Thoracic aorta (tissue), 2 donors: ENCODE measurements at regions not wholly inside any gene's neighbourhood (a gene's known extent, or its start where the extent isn't known, plus 50 kb on each side); places are given as distances from the start of the nearest gene placed in this dataset.

Experiments
- ATAC-seq: fragments of 150-250 bp; one replicate; pipeline ENCODE4 v1.8.0; 2017; ENCODE audit warnings: low read depth; ENCODE audit not compliant: insufficient number of reproducible peaks, low FRiP score
- DNase-seq: peaks from one replicate; pipeline ENCODE4 v3.0.0-alpha.2; 2020; ENCODE audit warnings: low spot score
- H3K27ac ChIP-seq, 2 donors: fragments of 200-600 bp; sonication (generic); 1 replicate in 1 of 2; 2 replicates in 1 of 2; pipeline ENCODE4 v1.5.1; 2016; ENCODE audit warnings: mild to moderate bottlenecking in 2 of 2, moderate library complexity in 2 of 2
- H3K27me3 ChIP-seq: fragments of 200-600 bp; sonication (generic); replicated peaks from 2 replicates; pipeline ENCODE4 v1.6.0; 2016; ENCODE audit warnings: mild to moderate bottlenecking; ENCODE audit not compliant: insufficient read depth
- H3K36me3 ChIP-seq: fragments of 200-600 bp; sonication (generic); one replicate; pipeline ENCODE4 v1.5.1; 2016
- H3K4me1 ChIP-seq, 2 donors: fragments of 200-600 bp; sonication (generic); 1 replicate in 1 of 2; 2 replicates in 1 of 2; pipeline versions ENCODE4 v1.5.1 to v1.6.0; 2016; ENCODE audit warnings: low read depth in 2 of 2, mild to moderate bottlenecking in 1 of 2; ENCODE audit not compliant: control insufficient read depth in 1 of 2
- H3K4me3 ChIP-seq: fragments of 200-600 bp; sonication (generic); 2 replicates; pipeline ENCODE4 v1.5.1; 2016; ENCODE audit warnings: mild to moderate bottlenecking
- H3K9me3 ChIP-seq: fragments of 200-600 bp; sonication (generic); 2 replicates; pipeline ENCODE4 v1.5.1; 2016
- CTCF ChIP-seq: fragments of 200-600 bp; sonication (generic); IDR thresholded peaks from one replicate; pipeline ENCODE4 v1.5.1; 2019; ENCODE audit warnings: antibody characterized with exemption

- DNase-seq = no peak
- Histone ChIP-seq H3K27ac (peak overlapping the region; percentile 59 to 67), H3K4me1 (peaks cover 31 to 73% of the 10 kb centered on the region in 2 donors), H3K36me3 (peaks cover 11% of the 10 kb centered on the region), H3K9me3 (no peaks in the 10 kb centered on the region), H3K4me3 (peak overlapping the region; percentile 6), H3K27me3 (no peaks in the 10 kb centered on the region)
- TF ChIP-seq CTCF = no peak
- no peak for ATAC-seq
Measured at GRCh38 chr10:29689001-29689400, 54.2 kb upstream of the SVIL start.

DNA sequence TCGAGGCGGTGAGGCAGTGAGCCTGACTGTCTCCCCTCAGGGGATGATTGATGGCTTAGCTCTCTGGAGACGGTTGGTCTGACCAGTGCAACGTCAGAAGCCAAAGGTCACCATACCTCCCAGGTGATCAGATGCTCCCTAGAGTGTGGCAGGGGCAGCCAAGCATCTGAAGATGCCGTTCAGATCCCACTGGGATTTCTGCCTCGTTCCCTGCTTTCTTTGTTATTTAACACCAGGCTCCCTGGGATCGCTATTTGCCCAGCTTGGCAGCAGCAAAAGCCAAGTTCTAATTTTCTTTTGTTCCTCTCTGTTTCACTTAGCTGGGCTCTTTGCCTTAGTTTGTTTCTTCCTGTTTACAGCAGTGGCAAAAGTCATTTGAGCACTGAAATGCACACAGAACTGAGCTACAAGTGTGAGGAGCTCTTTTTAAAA lies 53.5 kb upstream of the SVIL start:
- TF ChIP-seq CTCF = no peak

DNA sequence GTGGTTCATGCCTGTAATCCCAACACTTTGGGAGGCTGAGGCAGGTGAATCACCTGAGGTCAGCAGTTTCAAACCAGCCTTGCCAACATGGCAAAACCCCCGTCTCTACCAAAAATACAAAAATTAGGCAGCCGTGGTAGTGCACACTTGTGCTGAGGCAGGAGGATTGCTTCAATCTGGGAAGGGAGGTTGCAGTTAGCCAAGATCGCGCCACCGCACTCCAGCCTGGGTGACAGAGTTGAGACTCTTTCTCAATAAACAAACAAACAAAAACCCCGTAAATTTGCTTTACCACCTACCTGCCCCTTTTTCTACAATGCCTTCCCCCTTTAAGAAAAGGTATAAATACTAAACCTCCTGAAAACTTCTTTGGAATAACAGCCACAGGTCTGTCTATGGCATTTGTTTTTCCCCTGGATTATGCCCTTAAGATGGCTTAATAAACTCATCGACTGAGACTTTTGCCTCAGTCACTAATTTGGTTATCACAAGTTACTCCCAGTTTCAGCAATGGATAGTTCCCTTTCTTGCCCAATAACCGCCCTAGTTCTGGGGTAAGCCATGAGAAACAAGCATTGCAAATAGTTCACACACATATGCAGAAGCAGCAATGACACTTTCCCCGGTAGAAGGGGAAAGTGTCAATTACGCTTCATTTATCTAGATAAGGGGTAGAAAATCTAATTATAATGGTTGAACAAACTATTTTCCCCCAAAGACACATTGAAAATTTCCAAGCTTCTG lies 52.8 kb upstream of the SVIL start:
- no peak for DNase-seq
- Histone ChIP-seq H3K36me3 (peaks cover 11% of the 10 kb centered on the region), H3K27me3 (no peaks in the 10 kb centered on the region), H3K4me1 (peaks cover 20 to 66% of the 10 kb centered on the region in 2 donors), H3K27ac (peak overlapping the region; percentile 65 to 67), H3K4me3 (peak overlapping the region; percentile 17), H3K9me3 (no peaks in the 10 kb centered on the region)
- no peak for ATAC-seq
- no peak for TF ChIP-seq CTCF

More for the DNA sequence above, 53.5 kb upstream of the SVIL start:
- no peak for ATAC-seq
- peaks cover 25 to 71% of the 10 kb centered on the region in 2 donors for H3K4me1 ChIP-seq
- H3K27ac ChIP-seq = peak overlapping the region; percentile 65 to 67
- peak overlapping the region; percentile 17 for H3K4me3 ChIP-seq
- H3K27me3 ChIP-seq = no peaks in the 10 kb centered on the region
- no peaks in the 10 kb centered on the region for H3K9me3 ChIP-seq
- H3K36me3 ChIP-seq = peaks cover 11% of the 10 kb centered on the region
- DNase-seq = no peak

DNA sequence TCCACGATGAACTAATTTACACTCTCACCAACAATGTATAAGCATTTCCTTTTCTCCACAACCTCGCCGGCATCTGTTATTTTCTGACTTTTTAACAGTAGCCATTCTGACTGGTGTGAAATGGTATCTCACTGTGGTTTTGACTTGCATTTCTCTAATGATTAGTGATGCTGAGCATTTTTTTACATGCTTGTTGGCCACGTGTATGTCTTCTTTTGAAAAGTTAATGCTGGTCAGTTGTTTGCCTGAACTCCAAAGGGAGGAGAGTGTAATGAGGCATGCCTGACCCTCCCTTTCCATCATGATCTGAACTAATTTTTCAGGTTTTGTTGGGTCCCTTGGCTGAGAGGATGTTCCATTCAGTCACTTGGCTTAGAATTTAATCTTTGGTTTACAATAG lies 50.7 kb upstream of the SVIL start:
- peaks cover 11% of the 10 kb centered on the region for H3K36me3 ChIP-seq
- no peak for ATAC-seq
- H3K27ac ChIP-seq = no peak overlapping the region
- no peaks in the 10 kb centered on the region for H3K9me3 ChIP-seq
- no peaks in the 10 kb centered on the region for H3K27me3 ChIP-seq
- no peak for TF ChIP-seq CTCF
- peaks cover 28 to 66% of the 10 kb centered on the region in 2 donors for H3K4me1 ChIP-seq
- no peak for DNase-seq
- no peak overlapping the region for H3K4me3 ChIP-seq
